ENCODE measurements at regions not wholly inside any gene's neighbourhood (a gene's known extent, or its start where the extent isn't known, plus 50 kb on each side); places are given as distances from the start of the nearest gene placed in this dataset.

DNA sequence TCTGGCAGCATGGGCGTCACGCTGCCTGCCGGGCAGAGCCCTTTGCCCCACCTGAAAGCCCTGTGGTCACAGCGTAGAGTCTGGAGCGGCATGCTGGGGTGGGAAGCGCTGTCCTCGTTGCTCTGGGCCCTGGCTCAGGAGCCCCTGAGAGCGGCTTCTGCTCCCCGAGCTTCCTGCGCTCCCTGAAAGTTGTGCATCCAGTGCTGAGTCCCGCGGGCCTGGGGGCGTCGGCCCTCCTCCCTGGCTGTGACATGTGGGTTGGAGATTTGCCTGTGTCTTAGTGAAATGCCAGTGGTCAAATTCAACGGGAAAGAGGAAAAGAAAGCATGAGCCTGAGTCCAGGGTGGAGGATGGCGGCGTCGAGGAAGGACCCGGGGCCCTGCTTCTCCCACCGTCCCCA, 1208.0 kb downstream of the BRD1 start:
- DNase-seq (no peak), ATAC-seq (ENCODE audit: low read depth) (no peak)
- Histone ChIP-seq H4K20me1 (ENCODE audit: insufficient read depth, low read length) (no peaks in the 10 kb centered on the region), H3K79me1 (ENCODE audit: low read depth in 1 of 2, low read length in 2 of 2) (no peaks in the 10 kb centered on the region), H3K9me1 (ENCODE audit: insufficient read depth, low read length) (no peaks in the 10 kb centered on the region), H2BK120ac (ENCODE audit: low read depth, low read length) (no peak overlapping the region), H3K9ac (ENCODE audit: low read depth, low read length) (no peak overlapping the region), H2AK9ac (replicated peaks; ENCODE audit: low read depth, low read length, poor library complexity) (no peak overlapping the region), H3K18ac (ENCODE audit: low read depth, low read length) (no peak overlapping the region), H3K23ac (ENCODE audit: low read depth, low read length) (no peak overlapping the region), H4K91ac (ENCODE audit: insufficient read depth, low read depth, low read length) (no peak overlapping the region), H2BK15ac (ENCODE audit: low read depth, low read length) (no peak overlapping the region), H2AFZ (replicated peaks; ENCODE audit: low read length, poor library complexity) (no peak overlapping the region), H3K56ac (ENCODE audit: extremely low read depth, insufficient read depth, low read length) (no peak overlapping the region), H3K4me1 (ENCODE audit: control insufficient read depth, insufficient read depth, low read length) (no peaks in the 10 kb centered on the region), H2BK5ac (ENCODE audit: low read depth, low read length, poor library complexity, severe bottlenecking) (no peak overlapping the region), H3K27me3 (ENCODE audit: control insufficient read depth, insufficient read depth, low read length) (no peaks in the 10 kb centered on the region), H4K8ac (ENCODE audit: low read depth in 2 of 2, low read length in 2 of 2) (no peak overlapping the region), H2AK5ac (ENCODE audit: low read depth, low read length) (no peak overlapping the region), H3K4me2 (ENCODE audit: low read depth, low read length) (no peak overlapping the region), H4K5ac (ENCODE audit: low read depth, low read length) (no peak overlapping the region), H3K4ac (ENCODE audit: low read depth, low read length) (no peak overlapping the region), H3K4me3 (ENCODE audit: insufficient read depth, low read depth, low read length) (no peak overlapping the region), H2BK20ac (ENCODE audit: low read depth, low read length) (no peak overlapping the region), H3K36me3 (ENCODE audit: control insufficient read depth, insufficient read depth, low read length) (no peaks in the 10 kb centered on the region), H3K14ac (replicated peaks; ENCODE audit: low read depth, low read length) (no peak overlapping the region), H3K27ac (ENCODE audit: insufficient read depth, low read length) (no peak overlapping the region), H3K9me3 (ENCODE audit: control insufficient read depth, insufficient read depth, low read length) (peaks cover 48% of the 10 kb centered on the region)
- POLR2A ChIA-PET (ENCODE audit: unreplicated experiment), result no interaction called here
- dilution Hi-C loops (cut with HindIII; ENCODE audit: low sequenced_read_pairs, unreplicated experiment), result no loop called here
- TF ChIP-seq RCOR1 (IDR thresholded peaks at IDR 0.05; ENCODE audit: insufficient replicate concordance, low read length), result no peak
- TF ChIP-seq POLR2A (IDR thresholded peaks at IDR 0.05; ENCODE audit: low read depth, low read length), result no peak
- no peak for TF ChIP-seq RFX5 (IDR thresholded peaks at IDR 0.05; ENCODE audit: low read depth, low read length)
- no peak for TF ChIP-seq MXI1 (IDR thresholded peaks at IDR 0.05; ENCODE audit: borderline replicate concordance, low read depth, low read length)
- TF ChIP-seq MAZ (IDR thresholded peaks at IDR 0.05; ENCODE audit: borderline replicate concordance, low read depth, low read length), result no peak
- TF ChIP-seq FOS (IDR thresholded peaks at IDR 0.05; ENCODE audit: low read depth, low read length), result no peak
- TF ChIP-seq, protein P1, sequence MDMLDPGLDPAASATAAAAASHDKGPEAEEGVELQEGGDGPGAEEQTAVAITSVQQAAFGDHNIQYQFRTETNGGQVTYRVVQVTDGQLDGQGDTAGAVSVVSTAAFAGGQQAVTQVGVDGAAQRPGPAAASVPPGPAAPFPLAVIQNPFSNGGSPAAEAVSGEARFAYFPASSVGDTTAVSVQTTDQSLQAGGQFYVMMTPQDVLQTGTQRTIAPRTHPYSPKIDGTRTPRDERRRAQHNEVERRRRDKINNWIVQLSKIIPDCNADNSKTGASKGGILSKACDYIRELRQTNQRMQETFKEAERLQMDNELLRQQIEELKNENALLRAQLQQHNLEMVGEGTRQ (IDR thresholded peaks at IDR 0.05; ENCODE audit: low read depth, low read length), result no peak
- no peak for TF ChIP-seq BHLHE40 (IDR thresholded peaks at IDR 0.05; ENCODE audit: low read depth, low read length)
- no peak for TF ChIP-seq NFE2L2 (IDR thresholded peaks at IDR 0.05; ENCODE audit: low read depth, low read length)
- no peak for TF ChIP-seq CEBPB (IDR thresholded peaks at IDR 0.05; ENCODE audit: low read depth, low read length)
- no peak for TF ChIP-seq SMC3 (IDR thresholded peaks at IDR 0.05; ENCODE audit: low read depth, low read length)
- TF ChIP-seq, protein P2, sequence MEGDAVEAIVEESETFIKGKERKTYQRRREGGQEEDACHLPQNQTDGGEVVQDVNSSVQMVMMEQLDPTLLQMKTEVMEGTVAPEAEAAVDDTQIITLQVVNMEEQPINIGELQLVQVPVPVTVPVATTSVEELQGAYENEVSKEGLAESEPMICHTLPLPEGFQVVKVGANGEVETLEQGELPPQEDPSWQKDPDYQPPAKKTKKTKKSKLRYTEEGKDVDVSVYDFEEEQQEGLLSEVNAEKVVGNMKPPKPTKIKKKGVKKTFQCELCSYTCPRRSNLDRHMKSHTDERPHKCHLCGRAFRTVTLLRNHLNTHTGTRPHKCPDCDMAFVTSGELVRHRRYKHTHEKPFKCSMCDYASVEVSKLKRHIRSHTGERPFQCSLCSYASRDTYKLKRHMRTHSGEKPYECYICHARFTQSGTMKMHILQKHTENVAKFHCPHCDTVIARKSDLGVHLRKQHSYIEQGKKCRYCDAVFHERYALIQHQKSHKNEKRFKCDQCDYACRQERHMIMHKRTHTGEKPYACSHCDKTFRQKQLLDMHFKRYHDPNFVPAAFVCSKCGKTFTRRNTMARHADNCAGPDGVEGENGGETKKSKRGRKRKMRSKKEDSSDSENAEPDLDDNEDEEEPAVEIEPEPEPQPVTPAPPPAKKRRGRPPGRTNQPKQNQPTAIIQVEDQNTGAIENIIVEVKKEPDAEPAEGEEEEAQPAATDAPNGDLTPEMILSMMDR (conservative IDR thresholded peaks at IDR 0.05; ENCODE audit: low read depth, low read length), result no peak
- TF ChIP-seq MAFK (IDR thresholded peaks at IDR 0.05; ENCODE audit: low read depth, low read length), result no peak
- no peak for TF ChIP-seq ELK1 (IDR thresholded peaks at IDR 0.05; ENCODE audit: borderline replicate concordance, low read depth, low read length)
- no peak for TF ChIP-seq CHD1 (IDR thresholded peaks at IDR 0.05; ENCODE audit: low read depth, low read length)
- BruUV-seq (replicated peaks), result no TSS peak
- intact Hi-C loops (cut with micrococcal nuclease), result no loop called here
- WGBS, 2 experiments (ENCODE audit: extremely low coverage in 2 of 2, insufficient read length in 1 of 2), result 100% methylated on average over 3 of the region's 20 CpGs; no CpG with 5 or more reads in 1 of the 2 experiments
- CTCF ChIA-PET, result no interaction called here
- in situ Hi-C loops (cut with MboI; ENCODE audit: low sequenced_read_pairs), result no loop called here

Measured in IMR-90 (cell line).